ENCODE measurements at regions not wholly inside any gene's neighbourhood (a gene's known extent, or its start where the extent isn't known, plus 50 kb on each side); places are given as distances from the start of the nearest gene placed in this dataset.
"Not testable (repeated sequence)": the region's sequence is repeated elsewhere in the genome, so short reads cannot be mapped to it uniquely, and the experiment has no call there.

DNA sequence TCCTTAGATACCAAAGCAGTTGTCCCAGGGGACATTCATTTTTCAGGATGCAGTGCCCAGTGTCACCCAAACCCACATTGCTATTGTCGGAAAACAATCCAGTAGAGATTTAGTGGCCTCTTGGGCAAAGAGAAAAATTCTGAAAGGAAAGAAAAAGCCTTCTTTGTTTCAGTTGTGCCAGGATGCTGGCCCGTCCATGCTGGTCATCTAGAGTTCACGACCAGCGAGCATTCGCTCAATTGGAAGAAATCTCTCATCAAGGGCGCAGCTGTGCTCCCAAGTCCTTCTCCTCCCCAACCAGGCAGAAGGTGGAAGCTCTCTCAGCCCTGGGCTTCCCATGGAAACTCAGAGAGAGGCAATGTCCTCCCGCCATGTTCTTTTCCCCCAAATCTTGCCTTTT is 123.7 kb downstream of the MTHFS start:
- no peak for DNase-seq
- Histone ChIP-seq H3K27me3 (ENCODE audit: low read depth) (no peaks in the 10 kb centered on the region), H3K4me1 (no peaks in the 10 kb centered on the region), H3K36me3 (no peaks in the 10 kb centered on the region), H3K27ac (no peak overlapping the region), H3K9me3 (no peaks in the 10 kb centered on the region), H3K4me3 (no peak overlapping the region)
- no peak for ATAC-seq
- TF ChIP-seq, protein P1, sequence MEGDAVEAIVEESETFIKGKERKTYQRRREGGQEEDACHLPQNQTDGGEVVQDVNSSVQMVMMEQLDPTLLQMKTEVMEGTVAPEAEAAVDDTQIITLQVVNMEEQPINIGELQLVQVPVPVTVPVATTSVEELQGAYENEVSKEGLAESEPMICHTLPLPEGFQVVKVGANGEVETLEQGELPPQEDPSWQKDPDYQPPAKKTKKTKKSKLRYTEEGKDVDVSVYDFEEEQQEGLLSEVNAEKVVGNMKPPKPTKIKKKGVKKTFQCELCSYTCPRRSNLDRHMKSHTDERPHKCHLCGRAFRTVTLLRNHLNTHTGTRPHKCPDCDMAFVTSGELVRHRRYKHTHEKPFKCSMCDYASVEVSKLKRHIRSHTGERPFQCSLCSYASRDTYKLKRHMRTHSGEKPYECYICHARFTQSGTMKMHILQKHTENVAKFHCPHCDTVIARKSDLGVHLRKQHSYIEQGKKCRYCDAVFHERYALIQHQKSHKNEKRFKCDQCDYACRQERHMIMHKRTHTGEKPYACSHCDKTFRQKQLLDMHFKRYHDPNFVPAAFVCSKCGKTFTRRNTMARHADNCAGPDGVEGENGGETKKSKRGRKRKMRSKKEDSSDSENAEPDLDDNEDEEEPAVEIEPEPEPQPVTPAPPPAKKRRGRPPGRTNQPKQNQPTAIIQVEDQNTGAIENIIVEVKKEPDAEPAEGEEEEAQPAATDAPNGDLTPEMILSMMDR (IDR thresholded peaks at IDR 0.05), result no peak
- intact Hi-C loops (cut with DNase I), result no loop called here

- Histone ChIP-seq H3K9me3 (no peaks in the 10 kb centered on the region), H3K27me3 (ENCODE audit: low read depth) (no peaks in the 10 kb centered on the region), H3K4me1 (no peaks in the 10 kb centered on the region), H3K27ac (no peak overlapping the region), H3K36me3 (no peaks in the 10 kb centered on the region), H3K4me3 (no peak overlapping the region)
- ATAC-seq, result no peak
- intact Hi-C loops (cut with DNase I), result no loop called here
- TF ChIP-seq, protein P1 (IDR thresholded peaks at IDR 0.05), result no peak
- DNase-seq, result no peak
Measured at GRCh38 chr15:79775821-79776220, 121.0 kb downstream of the MTHFS start.

GRCh38 chr15:79777916-79778315 is 118.9 kb downstream of the MTHFS start:
- DNase-seq (no peak), ATAC-seq (no peak)
- TF ChIP-seq, protein P1 (IDR thresholded peaks at IDR 0.05), result no peak
- Histone ChIP-seq H3K4me1 (no peaks in the 10 kb centered on the region), H3K9me3 (peaks cover 10% of the 10 kb centered on the region), H3K36me3 (no peaks in the 10 kb centered on the region), H3K4me3 (no peak overlapping the region), H3K27me3 (ENCODE audit: low read depth) (no peaks in the 10 kb centered on the region), H3K27ac (no peak overlapping the region)
- intact Hi-C loops (cut with DNase I), result no loop called here

DNA sequence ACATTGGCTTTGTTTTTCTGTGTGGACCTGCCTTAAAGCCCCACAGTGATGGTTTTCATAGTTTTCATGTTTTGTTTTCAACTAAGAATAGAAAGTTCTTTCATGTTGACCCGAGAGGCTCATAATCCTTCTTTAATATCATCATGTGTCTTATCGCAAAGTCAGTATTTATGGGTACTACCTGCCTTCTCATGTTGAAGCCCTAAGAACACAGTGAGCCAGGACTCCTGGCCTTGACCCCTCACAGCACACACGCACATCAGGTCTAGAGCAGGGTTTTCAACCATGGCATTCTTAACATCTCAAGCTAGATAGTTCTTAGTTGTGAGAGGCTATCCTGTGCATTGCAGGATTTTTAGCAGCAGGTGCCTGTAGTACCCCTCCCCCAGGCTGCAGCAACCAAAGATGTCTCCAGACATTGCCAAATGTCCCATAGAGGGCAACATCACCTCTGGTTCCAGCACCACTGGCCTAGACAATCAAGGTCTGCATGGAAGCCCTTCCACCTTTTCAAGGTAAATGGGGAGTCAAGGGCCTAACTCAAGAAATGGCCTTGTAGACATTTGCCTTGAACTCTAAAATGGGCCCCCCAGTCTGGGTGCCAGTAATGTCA is 118.3 kb downstream of the MTHFS start:
- Histone ChIP-seq H3K27ac (no peak overlapping the region), H3K27me3 (ENCODE audit: low read depth) (no peaks in the 10 kb centered on the region), H3K4me1 (no peaks in the 10 kb centered on the region), H3K4me3 (no peak overlapping the region), H3K9me3 (peaks cover 10% of the 10 kb centered on the region), H3K36me3 (no peaks in the 10 kb centered on the region)
- ATAC-seq, result no peak
- TF ChIP-seq, protein P1 (IDR thresholded peaks at IDR 0.05), result no peak
- intact Hi-C loops (cut with DNase I), result no loop called here
- DNase-seq, result no peak

DNA sequence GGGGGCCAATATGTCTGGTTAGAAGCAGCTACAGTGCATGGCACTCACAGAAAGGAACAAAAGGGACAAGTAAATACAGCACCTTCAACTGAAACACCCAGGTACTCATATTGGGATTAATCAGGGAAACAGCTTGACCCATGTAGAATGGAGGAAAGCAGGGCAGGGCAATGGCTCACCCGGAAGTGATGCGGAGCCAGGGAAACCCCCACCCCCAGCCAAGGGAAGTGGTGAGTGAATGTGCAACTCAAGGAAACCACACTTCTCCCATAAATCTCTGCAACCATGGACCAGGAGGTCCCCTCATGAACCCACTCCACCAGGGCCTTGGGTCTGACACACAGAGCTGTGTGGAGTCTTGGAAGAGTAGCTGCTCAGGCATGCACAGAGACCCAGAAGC is 117.1 kb downstream of the MTHFS start:
- TF ChIP-seq, protein P1 (IDR thresholded peaks at IDR 0.05), result no peak
- no peak for ATAC-seq
- intact Hi-C loops (cut with DNase I), result no loop called here

GRCh38 chr15:79782307-79782706 is 114.5 kb downstream of the MTHFS start:
- intact Hi-C loops (cut with DNase I); DNase-seq; H3K27me3 ChIP-seq (ENCODE audit: low read depth); H3K4me3 ChIP-seq; ATAC-seq; H3K9me3 ChIP-seq; H3K36me3 ChIP-seq; H3K27ac ChIP-seq; H3K4me1 ChIP-seq: not testable (repeated sequence)

More for the DNA sequence above, 117.1 kb downstream of the MTHFS start:
- H3K36me3 ChIP-seq, result no peaks in the 10 kb centered on the region
- DNase-seq, result no peak
- no peaks in the 10 kb centered on the region for H3K27me3 ChIP-seq (ENCODE audit: low read depth)
- no peaks in the 10 kb centered on the region for H3K4me1 ChIP-seq
- peaks cover 10% of the 10 kb centered on the region for H3K9me3 ChIP-seq
- no peak overlapping the region for H3K4me3 ChIP-seq
- no peak overlapping the region for H3K27ac ChIP-seq
